ENCODE measurements at regions not wholly inside any gene's neighbourhood (a gene's known extent, or its start where the extent isn't known, plus 50 kb on each side); places are given as distances from the start of the nearest gene placed in this dataset.

GRCh38 chr6:62492192-62492822 lies 206.3 kb upstream of the KHDRBS2 start:
- TF ChIP-seq CTCF (IDR thresholded peaks at IDR 0.05; ENCODE audit: insufficient read depth, low read depth, low read length) = no peak
- TF ChIP-seq EZH2 (IDR thresholded peaks at IDR 0.05; ENCODE audit: insufficient read depth, low read length) = no peak

All from astrocyte (in vitro differentiated cells and primary cell).